Occipital lobe (tissue), 1 donor: ENCODE measurements at regions not wholly inside any gene's neighbourhood (a gene's known extent, or its start where the extent isn't known, plus 50 kb on each side); places are given as distances from the start of the nearest gene placed in this dataset.
"Not testable (repeated sequence)": the region's sequence is repeated elsewhere in the genome, so short reads cannot be mapped to it uniquely, and the experiment has no call there.

Experiments
- DNase-seq: peaks from one replicate; lab custom pipeline; 2025; lab: John Stamatoyannopoulos, UW

GRCh38 chr9:29100762-29101161 lies 1527.5 kb upstream of the C9orf72 start:
- DNase-seq = no peak

- DNase-seq = not testable (repeated sequence)
These were observed 1530.9 kb upstream of the C9orf72 start for GRCh38 chr9:29104166-29104565.

- DNase-seq = no peak
These were observed 1545.3 kb upstream of the C9orf72 start for GRCh38 chr9:29118555-29118954.

- DNase-seq = no peak
These were observed 1553.5 kb upstream of the C9orf72 start for GRCh38 chr9:29126783-29127182.

- DNase-seq = no peak
These were observed 1556.5 kb upstream of the C9orf72 start for GRCh38 chr9:29129763-29130162.

GRCh38 chr9:29144476-29144875 lies 1571.2 kb upstream of the C9orf72 start:
- DNase-seq = no peak

GRCh38 chr9:29150606-29151005 lies 1577.3 kb upstream of the C9orf72 start:
- no peak for DNase-seq

GRCh38 chr9:29160763-29161353 lies 1587.6 kb upstream of the C9orf72 start:
- peak; percentile 4 for DNase-seq

GRCh38 chr9:29174136-29174535 lies 1600.9 kb upstream of the C9orf72 start:
- no peak for DNase-seq

GRCh38 chr9:29176231-29176630 lies 1603.0 kb upstream of the C9orf72 start:
- DNase-seq = no peak

GRCh38 chr9:29176786-29177185 lies 1603.5 kb upstream of the C9orf72 start:
- DNase-seq = no peak

GRCh38 chr9:29183971-29184370 lies 1610.7 kb upstream of the C9orf72 start:
- no peak for DNase-seq

- DNase-seq = not testable (repeated sequence)
These were observed 1615.5 kb upstream of the C9orf72 start for GRCh38 chr9:29188771-29189170.

- not testable (repeated sequence) for DNase-seq
These were observed 1615.9 kb upstream of the C9orf72 start for GRCh38 chr9:29189221-29189620.

GRCh38 chr9:29198861-29199260 lies 1625.6 kb upstream of the C9orf72 start:
- DNase-seq = no peak

- DNase-seq = no peak
These were observed 1626.7 kb upstream of the C9orf72 start for GRCh38 chr9:29199975-29200374.

- DNase-seq = no peak
These were observed 1627.4 kb upstream of the C9orf72 start for GRCh38 chr9:29200650-29201049.

GRCh38 chr9:29203244-29203930 lies 1630.1 kb upstream of the C9orf72 start:
- DNase-seq = no peak

GRCh38 chr9:29208670-29209069 lies 1635.4 kb upstream of the C9orf72 start:
- no peak for DNase-seq

GRCh38 chr9:29209748-29210291 lies 1636.5 kb upstream of the C9orf72 start:
- DNase-seq = no peak

GRCh38 chr9:29211003-29211579 lies 1637.8 kb upstream of the C9orf72 start:
- DNase-seq = no peak

GRCh38 chr9:29211580-29212396 lies 1638.5 kb upstream of the C9orf72 start:
- DNase-seq = peak; percentile 65
